ENCODE measurements at regions not wholly inside any gene's neighbourhood (a gene's known extent, or its start where the extent isn't known, plus 50 kb on each side); places are given as distances from the start of the nearest gene placed in this dataset.

DNA sequence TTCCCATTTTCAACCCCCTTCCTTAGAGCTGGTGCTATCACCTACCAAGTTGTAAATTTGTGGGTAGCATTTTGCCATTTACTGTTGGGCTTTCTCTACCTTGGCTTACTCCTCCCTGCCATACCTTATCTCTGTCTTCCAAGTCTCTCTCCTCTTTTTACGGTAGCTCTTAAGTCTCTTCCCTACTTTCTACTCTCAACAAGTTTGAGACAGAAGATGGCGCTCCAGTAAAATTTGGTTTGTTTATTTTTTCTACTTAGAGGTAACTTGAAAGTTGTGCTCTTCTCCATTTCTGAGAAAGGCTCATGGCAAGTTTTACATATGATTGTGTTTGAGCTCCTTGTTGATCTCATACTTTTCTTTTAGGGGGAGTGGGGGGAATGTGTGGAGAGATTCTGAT, 1508.1 kb downstream of the TECRL start:
- TF ChIP-seq, protein P1, sequence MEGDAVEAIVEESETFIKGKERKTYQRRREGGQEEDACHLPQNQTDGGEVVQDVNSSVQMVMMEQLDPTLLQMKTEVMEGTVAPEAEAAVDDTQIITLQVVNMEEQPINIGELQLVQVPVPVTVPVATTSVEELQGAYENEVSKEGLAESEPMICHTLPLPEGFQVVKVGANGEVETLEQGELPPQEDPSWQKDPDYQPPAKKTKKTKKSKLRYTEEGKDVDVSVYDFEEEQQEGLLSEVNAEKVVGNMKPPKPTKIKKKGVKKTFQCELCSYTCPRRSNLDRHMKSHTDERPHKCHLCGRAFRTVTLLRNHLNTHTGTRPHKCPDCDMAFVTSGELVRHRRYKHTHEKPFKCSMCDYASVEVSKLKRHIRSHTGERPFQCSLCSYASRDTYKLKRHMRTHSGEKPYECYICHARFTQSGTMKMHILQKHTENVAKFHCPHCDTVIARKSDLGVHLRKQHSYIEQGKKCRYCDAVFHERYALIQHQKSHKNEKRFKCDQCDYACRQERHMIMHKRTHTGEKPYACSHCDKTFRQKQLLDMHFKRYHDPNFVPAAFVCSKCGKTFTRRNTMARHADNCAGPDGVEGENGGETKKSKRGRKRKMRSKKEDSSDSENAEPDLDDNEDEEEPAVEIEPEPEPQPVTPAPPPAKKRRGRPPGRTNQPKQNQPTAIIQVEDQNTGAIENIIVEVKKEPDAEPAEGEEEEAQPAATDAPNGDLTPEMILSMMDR (IDR thresholded peaks at IDR 0.05): no peak
- Mint-ChIP-seq H3K27me3 (no peaks in the 10 kb centered on the region), H3K27ac (no peak overlapping the region), H3K36me3 (ENCODE audit: low read depth) (no peaks in the 10 kb centered on the region), H3K4me1 (ENCODE audit: low read depth) (no peaks in the 10 kb centered on the region), H3K4me3 (no peak overlapping the region), H3K9me3 (peaks cover 15% of the 10 kb centered on the region)
- H3K27ac ChIP-seq (ENCODE audit: low read depth in 1 of 2, low read length in 2 of 2): no peak overlapping the region
- no peaks in the 10 kb centered on the region for H3K4me1 ChIP-seq (ENCODE audit: insufficient read depth, low read length)
- ChIA-PET POLR2A (no interaction called here), CTCF (no interaction called here)
- intact Hi-C loops (cut with DNase I, micrococcal nuclease): no loop called here
- peaks cover 7 to 17% of the 10 kb centered on the region in 2 experiments for H3K9me3 ChIP-seq (ENCODE audit: control insufficient read depth in 1 of 2, insufficient read depth in 1 of 2, low read length in 2 of 2)
- H3K4me3 ChIP-seq (ENCODE audit: low read length): no peak overlapping the region
- DNase-seq: no peak
- H3K27me3 ChIP-seq (ENCODE audit: control insufficient read depth in 1 of 2, insufficient read depth in 2 of 2, low read length in 2 of 2): no peaks in the 10 kb centered on the region
- no peaks in the 10 kb centered on the region for H3K36me3 ChIP-seq (ENCODE audit: insufficient read depth, low read length)
- no peak for ATAC-seq (ENCODE audit: poor library complexity)

DNA sequence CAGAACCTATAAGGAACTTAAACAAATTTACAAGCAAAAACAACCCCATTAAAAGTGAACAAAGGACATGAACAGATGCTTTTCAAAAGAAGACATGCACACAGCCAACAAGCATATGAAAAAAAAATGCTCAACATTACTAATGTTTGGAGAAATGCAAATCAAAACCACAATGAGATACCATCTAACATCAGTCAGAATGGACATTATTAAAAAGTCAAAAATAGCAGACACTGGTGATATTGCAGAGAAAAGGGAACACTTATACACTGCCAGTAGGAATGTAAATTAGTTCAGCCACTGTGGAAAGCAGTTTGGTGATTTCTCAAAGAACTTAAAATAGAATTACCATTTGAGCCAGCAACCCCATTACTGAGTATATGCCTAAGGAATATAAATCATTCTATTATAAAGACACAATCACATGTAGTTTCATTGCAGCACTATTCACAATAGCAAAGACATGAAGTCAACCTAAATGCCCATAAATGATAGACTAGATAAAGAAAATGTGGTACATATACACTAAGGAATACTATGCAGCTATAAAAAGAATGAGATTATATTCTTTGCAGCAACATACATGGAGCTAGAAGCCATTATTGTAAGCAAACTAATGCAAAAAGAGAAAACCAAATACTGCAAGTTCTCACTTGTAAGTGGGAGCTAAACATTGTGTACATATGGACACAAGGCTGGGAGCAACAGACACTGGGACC, 1509.4 kb downstream of the TECRL start:
- CTCF ChIA-PET: no interaction called here
- POLR2A ChIA-PET: no interaction called here
- H3K9me3 ChIP-seq (ENCODE audit: control insufficient read depth in 1 of 2, insufficient read depth in 1 of 2, low read length in 2 of 2): peaks cover 7 to 17% of the 10 kb centered on the region in 2 experiments
- DNase-seq (no peak), ATAC-seq (ENCODE audit: poor library complexity) (no peak)
- H3K27me3 ChIP-seq (ENCODE audit: control insufficient read depth in 1 of 2, insufficient read depth in 2 of 2, low read length in 2 of 2): no peaks in the 10 kb centered on the region
- intact Hi-C loops (cut with DNase I, micrococcal nuclease): no loop called here
- H3K4me1 ChIP-seq (ENCODE audit: insufficient read depth, low read length): no peaks in the 10 kb centered on the region
- no peaks in the 10 kb centered on the region for H3K4me1 Mint-ChIP-seq (ENCODE audit: low read depth)
- no peaks in the 10 kb centered on the region for H3K27me3 Mint-ChIP-seq
- TF ChIP-seq, protein P1 (IDR thresholded peaks at IDR 0.05): no peak
- H3K36me3 ChIP-seq (ENCODE audit: insufficient read depth, low read length): no peaks in the 10 kb centered on the region
- no peaks in the 10 kb centered on the region for H3K36me3 Mint-ChIP-seq (ENCODE audit: low read depth)
- no peak overlapping the region for H3K27ac ChIP-seq (ENCODE audit: low read depth in 1 of 2, low read length in 2 of 2)
- H3K27ac Mint-ChIP-seq: no peak overlapping the region
- no peak overlapping the region for H3K4me3 ChIP-seq (ENCODE audit: low read length)
- H3K9me3 Mint-ChIP-seq: peaks cover 15% of the 10 kb centered on the region
- no peak overlapping the region for H3K4me3 Mint-ChIP-seq

DNA sequence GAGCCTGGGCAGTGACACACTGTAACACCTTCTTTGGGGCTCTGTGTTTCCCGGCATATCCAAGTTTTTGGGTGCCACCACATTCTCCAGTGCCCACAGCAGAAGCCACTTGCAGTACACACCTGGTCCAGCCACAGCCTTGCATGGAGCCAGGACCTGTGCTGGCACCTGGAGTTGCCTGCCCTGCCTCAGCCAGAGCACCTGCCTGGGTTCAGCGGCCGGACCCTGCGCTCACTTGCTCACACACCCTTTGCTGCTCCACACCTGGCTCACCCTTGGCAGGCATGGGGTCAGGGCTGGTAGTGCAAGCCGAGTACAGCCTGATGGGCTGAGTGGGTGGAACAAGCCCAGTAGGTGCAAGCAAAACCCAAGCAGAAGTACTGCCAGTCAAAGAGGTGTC, 1511.1 kb downstream of the TECRL start:
- no peak for ATAC-seq (ENCODE audit: poor library complexity)
- H3K4me1 ChIP-seq (ENCODE audit: insufficient read depth, low read length): no peaks in the 10 kb centered on the region
- Mint-ChIP-seq H3K4me3 (no peak overlapping the region), H3K27ac (no peak overlapping the region), H3K27me3 (no peaks in the 10 kb centered on the region), H3K9me3 (peaks cover 17% of the 10 kb centered on the region), H3K36me3 (ENCODE audit: low read depth) (no peaks in the 10 kb centered on the region), H3K4me1 (ENCODE audit: low read depth) (no peaks in the 10 kb centered on the region)
- intact Hi-C loops (cut with DNase I, micrococcal nuclease): no loop called here
- TF ChIP-seq, protein P1 (IDR thresholded peaks at IDR 0.05): no peak
- no peak overlapping the region for H3K4me3 ChIP-seq (ENCODE audit: low read length)
- no peak for DNase-seq
- ChIA-PET POLR2A (no interaction called here), CTCF (no interaction called here)
- H3K9me3 ChIP-seq (ENCODE audit: control insufficient read depth in 1 of 2, insufficient read depth in 1 of 2, low read length in 2 of 2): peaks cover 7 to 17% of the 10 kb centered on the region in 2 experiments
- no peaks in the 10 kb centered on the region for H3K27me3 ChIP-seq (ENCODE audit: control insufficient read depth in 1 of 2, insufficient read depth in 2 of 2, low read length in 2 of 2)
- H3K36me3 ChIP-seq (ENCODE audit: insufficient read depth, low read length): no peaks in the 10 kb centered on the region
- no peak overlapping the region for H3K27ac ChIP-seq (ENCODE audit: low read depth in 1 of 2, low read length in 2 of 2)

All from CD4-positive, alpha-beta T cell (primary cell).